Stomach (tissue), 4 donors: ENCODE measurements at regions not wholly inside any gene's neighbourhood (a gene's known extent, or its start where the extent isn't known, plus 50 kb on each side); places are given as distances from the start of the nearest gene placed in this dataset.

ENCODE experiments used
- EP300 ChIP-seq: sonication (generic); formaldehyde crosslinking; IDR thresholded peaks from one replicate; pipeline ENCODE4 v1.6.1; 2017; ENCODE audit warnings: antibody characterized with exemption
- POLR2A ChIP-seq, 4 donors: fragments of 450-650 bp; IDR thresholded peaks; one replicate each; pipeline ENCODE4 v1.6.1; 2016; ENCODE audit warnings: antibody characterized with exemption in 4 of 4, control low read depth in 2 of 4, mild to moderate bottlenecking in 1 of 4, moderate library complexity in 1 of 4
- TF ChIP-seq, protein P1 (sequence below), 7 experiments: fragments of 450-650 bp in 4 of 7; fragments of 200-600 bp in 3 of 7; sonication (generic) in 3 of 7; IDR thresholded peaks; one replicate each; pipeline ENCODE4 v1.5.1; 2016 to 2019; ENCODE audit warnings: antibody characterized with exemption in 7 of 7, control low read depth in 2 of 7, mild to moderate bottlenecking in 1 of 7

DNA sequence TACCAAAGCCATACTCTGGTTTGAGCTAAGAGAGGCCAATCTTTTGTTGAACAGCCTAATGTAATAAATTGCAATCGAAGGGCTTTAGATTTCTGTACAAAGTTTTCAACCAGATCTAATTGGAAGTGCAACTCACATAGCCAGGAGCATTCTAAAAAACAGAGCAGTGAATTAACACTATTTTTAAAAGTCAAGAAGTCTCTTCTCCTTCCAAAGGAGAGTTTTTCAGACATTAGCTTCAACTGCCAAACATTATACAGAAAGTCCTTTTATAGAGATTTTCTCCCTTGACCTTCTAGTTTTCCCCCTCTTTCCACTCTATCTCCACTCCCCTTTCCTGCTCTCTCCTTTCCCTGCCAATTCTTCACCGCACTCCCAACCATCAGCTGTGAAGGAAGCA lies 259.6 kb downstream of the NOVA1 start:
- no peak for TF ChIP-seq EP300
- TF ChIP-seq, protein P1, sequence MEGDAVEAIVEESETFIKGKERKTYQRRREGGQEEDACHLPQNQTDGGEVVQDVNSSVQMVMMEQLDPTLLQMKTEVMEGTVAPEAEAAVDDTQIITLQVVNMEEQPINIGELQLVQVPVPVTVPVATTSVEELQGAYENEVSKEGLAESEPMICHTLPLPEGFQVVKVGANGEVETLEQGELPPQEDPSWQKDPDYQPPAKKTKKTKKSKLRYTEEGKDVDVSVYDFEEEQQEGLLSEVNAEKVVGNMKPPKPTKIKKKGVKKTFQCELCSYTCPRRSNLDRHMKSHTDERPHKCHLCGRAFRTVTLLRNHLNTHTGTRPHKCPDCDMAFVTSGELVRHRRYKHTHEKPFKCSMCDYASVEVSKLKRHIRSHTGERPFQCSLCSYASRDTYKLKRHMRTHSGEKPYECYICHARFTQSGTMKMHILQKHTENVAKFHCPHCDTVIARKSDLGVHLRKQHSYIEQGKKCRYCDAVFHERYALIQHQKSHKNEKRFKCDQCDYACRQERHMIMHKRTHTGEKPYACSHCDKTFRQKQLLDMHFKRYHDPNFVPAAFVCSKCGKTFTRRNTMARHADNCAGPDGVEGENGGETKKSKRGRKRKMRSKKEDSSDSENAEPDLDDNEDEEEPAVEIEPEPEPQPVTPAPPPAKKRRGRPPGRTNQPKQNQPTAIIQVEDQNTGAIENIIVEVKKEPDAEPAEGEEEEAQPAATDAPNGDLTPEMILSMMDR (IDR thresholded peaks at IDR 0.05), result no peak
- TF ChIP-seq POLR2A (IDR thresholded peaks at IDR 0.05), result no peak
